ENCODE measurements at regions not wholly inside any gene's neighbourhood (a gene's known extent, or its start where the extent isn't known, plus 50 kb on each side); places are given as distances from the start of the nearest gene placed in this dataset.

DNA sequence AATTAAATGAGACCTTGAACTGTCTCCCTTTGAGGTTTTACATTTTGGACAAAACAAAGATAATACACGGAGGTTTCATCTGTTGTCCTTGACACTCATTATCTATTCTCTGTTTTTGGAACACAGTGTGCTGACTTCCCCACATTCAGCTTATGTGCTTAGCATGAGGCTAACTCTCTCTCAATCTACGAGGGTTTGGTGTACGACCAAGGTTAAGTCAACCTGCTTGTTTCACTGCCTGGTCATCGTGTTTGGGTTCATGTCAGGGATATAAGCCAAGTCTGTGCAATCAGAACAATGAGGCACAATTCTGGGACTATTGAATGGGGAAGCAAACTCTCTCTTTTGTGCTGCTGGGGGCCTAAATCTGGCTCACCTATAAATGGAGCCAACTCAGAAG, 328.5 kb upstream of the USP25 start:
- peak in 1 of 2 donors; percentile 32 for DNase-seq (ENCODE audit: low read depth in 2 of 2)
- no peak overlapping the region for H3K4me3 ChIP-seq (replicated peaks in 1 of 2; ENCODE audit: low read depth in 2 of 2, low read length in 2 of 2)

DNA sequence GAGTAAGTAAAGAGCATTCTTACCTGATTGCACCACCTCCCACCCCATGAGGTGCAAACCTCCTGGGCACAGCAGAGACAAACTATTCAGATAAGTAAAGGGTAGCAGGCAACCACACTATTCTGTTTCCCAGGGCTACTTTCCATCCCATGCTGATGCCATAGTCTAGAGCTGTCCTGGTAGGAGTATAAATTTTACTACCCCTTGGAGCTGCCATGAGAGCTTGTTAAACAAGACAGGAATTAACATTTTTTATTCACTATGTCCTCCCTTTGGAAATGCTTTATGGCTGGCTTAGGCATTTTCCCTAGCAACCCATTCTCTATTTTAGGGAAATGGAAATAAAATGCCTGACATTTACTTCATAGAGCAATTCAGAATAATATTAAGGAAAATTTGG, 324.6 kb upstream of the USP25 start:
- DNase-seq (ENCODE audit: low read depth in 2 of 2), result no peak
- TF ChIP-seq, protein P1, sequence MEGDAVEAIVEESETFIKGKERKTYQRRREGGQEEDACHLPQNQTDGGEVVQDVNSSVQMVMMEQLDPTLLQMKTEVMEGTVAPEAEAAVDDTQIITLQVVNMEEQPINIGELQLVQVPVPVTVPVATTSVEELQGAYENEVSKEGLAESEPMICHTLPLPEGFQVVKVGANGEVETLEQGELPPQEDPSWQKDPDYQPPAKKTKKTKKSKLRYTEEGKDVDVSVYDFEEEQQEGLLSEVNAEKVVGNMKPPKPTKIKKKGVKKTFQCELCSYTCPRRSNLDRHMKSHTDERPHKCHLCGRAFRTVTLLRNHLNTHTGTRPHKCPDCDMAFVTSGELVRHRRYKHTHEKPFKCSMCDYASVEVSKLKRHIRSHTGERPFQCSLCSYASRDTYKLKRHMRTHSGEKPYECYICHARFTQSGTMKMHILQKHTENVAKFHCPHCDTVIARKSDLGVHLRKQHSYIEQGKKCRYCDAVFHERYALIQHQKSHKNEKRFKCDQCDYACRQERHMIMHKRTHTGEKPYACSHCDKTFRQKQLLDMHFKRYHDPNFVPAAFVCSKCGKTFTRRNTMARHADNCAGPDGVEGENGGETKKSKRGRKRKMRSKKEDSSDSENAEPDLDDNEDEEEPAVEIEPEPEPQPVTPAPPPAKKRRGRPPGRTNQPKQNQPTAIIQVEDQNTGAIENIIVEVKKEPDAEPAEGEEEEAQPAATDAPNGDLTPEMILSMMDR (IDR thresholded peaks at IDR 0.05; ENCODE audit: low read depth, low read length), result no peak
- no peak overlapping the region for H3K4me3 ChIP-seq (replicated peaks in 1 of 2; ENCODE audit: low read depth in 2 of 2, low read length in 2 of 2)

More for the DNA sequence above, 328.5 kb upstream of the USP25 start:
- TF ChIP-seq, protein P1 (IDR thresholded peaks at IDR 0.05; ENCODE audit: low read depth, low read length), result no peak

DNA sequence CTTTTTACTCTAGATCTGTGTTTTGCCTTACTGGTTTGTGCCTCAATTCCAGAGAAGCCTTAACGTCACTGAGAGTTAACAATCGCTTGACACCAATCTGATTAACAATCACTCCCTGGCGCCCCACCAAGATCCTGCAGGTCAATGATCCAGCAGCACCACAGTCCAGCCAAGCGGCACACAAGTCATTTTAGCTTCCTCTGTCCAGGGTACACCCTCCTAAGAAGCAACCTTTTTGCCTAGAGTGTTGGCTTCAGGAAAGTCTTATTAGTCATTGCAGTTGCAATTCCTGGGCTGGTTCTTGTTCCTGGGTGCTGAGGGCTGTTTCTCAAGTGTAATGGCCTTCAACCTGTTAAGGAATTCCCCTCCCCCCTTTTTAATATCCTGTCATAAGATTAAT, 323.0 kb upstream of the USP25 start:
- TF ChIP-seq, protein P1 (IDR thresholded peaks at IDR 0.05; ENCODE audit: low read depth, low read length), result no peak
- H3K4me3 ChIP-seq (replicated peaks in 1 of 2; ENCODE audit: low read depth in 2 of 2, low read length in 2 of 2), result no peak overlapping the region
- no peak for DNase-seq (ENCODE audit: low read depth in 2 of 2)

DNA sequence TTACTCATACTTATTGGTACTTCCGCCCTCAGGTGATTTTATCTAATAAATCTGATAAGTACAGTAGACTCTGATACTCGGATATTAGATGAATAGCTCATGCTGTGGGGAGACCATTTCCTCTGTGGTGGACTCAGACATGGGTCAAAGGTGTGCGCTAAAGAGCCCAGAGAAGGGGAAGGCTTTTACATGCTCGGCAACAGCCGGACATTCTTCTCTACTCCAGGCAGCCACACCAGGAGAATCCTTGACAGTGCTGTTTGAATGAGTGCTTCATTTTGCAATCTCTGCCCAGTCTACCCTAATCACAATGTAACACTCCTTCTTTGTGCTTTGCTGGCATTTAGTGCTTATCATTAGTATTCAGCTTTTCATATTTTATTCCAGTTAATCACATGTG, 322.2 kb upstream of the USP25 start:
- no peak for DNase-seq (ENCODE audit: low read depth in 2 of 2)
- no peak overlapping the region for H3K4me3 ChIP-seq (replicated peaks in 1 of 2; ENCODE audit: low read depth in 2 of 2, low read length in 2 of 2)
- TF ChIP-seq, protein P1 (IDR thresholded peaks at IDR 0.05; ENCODE audit: low read depth, low read length), result no peak

DNA sequence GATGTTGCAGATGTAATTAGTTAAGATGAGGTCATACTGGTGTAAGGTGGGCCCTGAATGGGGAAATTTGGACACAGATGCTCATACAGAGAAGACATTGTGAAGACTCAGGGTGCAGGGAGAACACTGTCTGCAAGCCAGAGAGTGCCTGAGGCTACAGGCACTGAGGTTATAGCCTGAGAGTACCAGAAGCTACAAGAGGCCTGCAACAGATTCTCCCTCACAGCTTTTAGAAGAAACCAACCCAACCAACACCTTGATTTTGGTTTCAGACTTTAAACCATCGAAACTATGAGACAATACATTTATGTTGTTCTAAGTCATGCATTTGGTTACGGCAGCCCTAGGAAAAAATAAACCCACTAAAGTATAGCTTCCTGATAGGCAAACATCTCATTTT, 321.7 kb upstream of the USP25 start:
- TF ChIP-seq, protein P1 (IDR thresholded peaks at IDR 0.05; ENCODE audit: low read depth, low read length), result no peak
- no peak overlapping the region for H3K4me3 ChIP-seq (replicated peaks in 1 of 2; ENCODE audit: low read depth in 2 of 2, low read length in 2 of 2)
- no peak for DNase-seq (ENCODE audit: low read depth in 2 of 2)

DNA sequence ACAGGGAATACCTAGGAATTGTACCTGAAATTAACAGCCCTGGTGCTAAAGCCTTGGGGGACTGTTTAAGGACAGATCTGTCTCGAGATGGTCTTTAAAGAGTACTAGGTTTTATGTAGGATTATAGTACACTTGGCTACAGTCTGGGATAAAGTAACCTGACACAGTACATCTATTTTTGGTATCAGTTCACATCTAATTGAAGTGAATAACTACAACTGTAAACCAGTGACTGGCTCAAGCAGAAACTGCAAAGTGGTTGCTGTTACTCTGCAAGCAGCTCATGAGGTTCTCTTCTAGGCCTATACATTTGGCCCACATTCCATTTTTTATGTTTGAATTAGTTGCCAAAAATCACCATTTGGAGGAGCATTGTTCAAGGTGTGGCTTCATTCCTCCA, 320.8 kb upstream of the USP25 start:
- no peak for DNase-seq (ENCODE audit: low read depth in 2 of 2)
- TF ChIP-seq, protein P1 (IDR thresholded peaks at IDR 0.05; ENCODE audit: low read depth, low read length), result no peak
- H3K4me3 ChIP-seq (replicated peaks in 1 of 2; ENCODE audit: low read depth in 2 of 2, low read length in 2 of 2), result no peak overlapping the region

DNA sequence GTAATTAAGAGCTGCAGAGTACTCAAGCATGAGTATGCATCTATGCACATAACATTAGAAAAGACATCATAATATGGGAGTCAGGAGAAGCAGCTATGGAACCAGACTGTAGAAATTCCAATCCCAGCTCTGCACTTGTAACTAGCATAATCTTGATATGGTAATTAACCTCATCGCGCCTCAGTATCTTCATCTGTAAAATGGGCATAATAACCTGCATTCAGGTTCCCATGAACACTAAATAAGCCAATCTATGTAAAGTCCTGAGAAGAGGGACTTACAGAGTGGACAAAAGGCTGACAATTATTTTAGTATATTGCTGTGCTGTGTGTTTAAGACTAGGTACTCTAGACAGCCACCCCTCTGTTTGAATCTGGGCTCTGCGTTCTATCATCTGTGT, 318.9 kb upstream of the USP25 start:
- H3K4me3 ChIP-seq (replicated peaks in 1 of 2; ENCODE audit: low read depth in 2 of 2, low read length in 2 of 2), result no peak overlapping the region
- no peak for DNase-seq (ENCODE audit: low read depth in 2 of 2)
- TF ChIP-seq, protein P1 (IDR thresholded peaks at IDR 0.05; ENCODE audit: low read depth, low read length), result no peak

All from cardiac fibroblast (primary cell).